Breast epithelium (tissue), 4 donors: ENCODE measurements at regions not wholly inside any gene's neighbourhood (a gene's known extent, or its start where the extent isn't known, plus 50 kb on each side); places are given as distances from the start of the nearest gene placed in this dataset.

Experiments used
- DNase-seq, 2 donors: peaks; one replicate each; pipeline ENCODE4 v3.0.0-alpha.2; 2019; ENCODE audit warnings: low spot score in 2 of 2
- H3K27ac ChIP-seq, 2 donors: fragments of 200-600 bp; sonication (generic) in 1 of 2; one replicate each; pipeline ENCODE4 v1.5.1; 2016 to 2019; ENCODE audit warnings: mild to moderate bottlenecking in 1 of 2
- H3K27me3 ChIP-seq, 2 donors: fragments of 200-600 bp; sonication (generic) in 1 of 2; one replicate each; pipeline versions ENCODE4 v1.5.1 to v1.6.0; 2017 to 2019; ENCODE audit warnings: control low read depth in 1 of 2, mild to moderate bottlenecking in 1 of 2
- H3K36me3 ChIP-seq: fragments of 200-600 bp; one replicate; pipeline ENCODE4 v1.5.1; 2019
- H3K4me1 ChIP-seq, 2 donors: fragments of 200-600 bp; sonication (generic); one replicate each; pipeline ENCODE4 v1.5.1; 2016 to 2019; ENCODE audit warnings: control low read depth in 1 of 2
- H3K4me3 ChIP-seq, 3 donors: fragments of 200-600 bp; sonication (generic); 1 replicate in 2 of 3; 2 replicates in 1 of 3; pipeline ENCODE4 v1.5.1; 2016 to 2019; ENCODE audit warnings: mild to moderate bottlenecking in 3 of 3, moderate library complexity in 2 of 3
- H3K9me3 ChIP-seq, 2 donors: fragments of 200-600 bp; sonication (generic) in 1 of 2; one replicate each; pipeline ENCODE4 v1.5.1; 2016 to 2019; ENCODE audit warnings: control low read depth in 1 of 2
- CTCF ChIP-seq, 3 donors: fragments of 450-650 bp; IDR thresholded peaks; one replicate each; pipeline ENCODE4 v1.5.1; 2016 to 2017; ENCODE audit warnings: antibody characterized with exemption in 3 of 3, mild to moderate bottlenecking in 3 of 3, moderate library complexity in 3 of 3
- POLR2A ChIP-seq: fragments of 450-650 bp; IDR thresholded peaks from one replicate; pipeline ENCODE4 v1.6.1; 2016; ENCODE audit warnings: antibody characterized with exemption, mild to moderate bottlenecking, moderate library complexity
- POLR2AphosphoS5 ChIP-seq, 3 donors: sonication (generic); formaldehyde crosslinking; IDR thresholded peaks; one replicate each; pipeline ENCODE4 v1.6.1; 2017; ENCODE audit warnings: antibody characterized with exemption in 3 of 3
- intact Hi-C: fragments of 100-400 bp; cut with DNase I; formaldehyde crosslinking; loops from one replicate; pipeline ENCODE4 v1.15.1; 2023; ENCODE audit warnings: low total_unique reads

GRCh38 chr2:8462280-8462679 lies 219.6 kb upstream of the ID2 start:
- no peaks in the 10 kb centered on the region for H3K36me3 ChIP-seq
- H3K4me1 ChIP-seq = no peaks in the 10 kb centered on the region
- intact Hi-C loops = no loop called here
- TF ChIP-seq POLR2AphosphoS5 (IDR thresholded peaks at IDR 0.05) (no peak), POLR2A (no peak), CTCF (IDR thresholded peaks at IDR 0.05) (no peak)
- H3K27ac ChIP-seq = no peak overlapping the region
- no peak overlapping the region for H3K4me3 ChIP-seq
- H3K27me3 ChIP-seq = peaks cover 0 to under 1% of the 10 kb centered on the region in 2 donors
- no peaks in the 10 kb centered on the region for H3K9me3 ChIP-seq
- DNase-seq = no peak

GRCh38 chr2:8462899-8463648 lies 218.8 kb upstream of the ID2 start:
- Histone ChIP-seq H3K9me3 (no peaks in the 10 kb centered on the region), H3K27me3 (no peaks in the 10 kb centered on the region), H3K36me3 (no peaks in the 10 kb centered on the region), H3K4me3 (no peak overlapping the region), H3K4me1 (no peaks in the 10 kb centered on the region), H3K27ac (no peak overlapping the region)
- no peak for DNase-seq
- intact Hi-C loops = no loop called here
- TF ChIP-seq POLR2AphosphoS5 (IDR thresholded peaks at IDR 0.05) (no peak), POLR2A (no peak), CTCF (IDR thresholded peaks at IDR 0.05) (no peak)

- no peak for DNase-seq
- Histone ChIP-seq H3K4me1 (no peaks in the 10 kb centered on the region), H3K27ac (no peak overlapping the region), H3K4me3 (no peak overlapping the region), H3K36me3 (no peaks in the 10 kb centered on the region), H3K9me3 (no peaks in the 10 kb centered on the region), H3K27me3 (no peaks in the 10 kb centered on the region)
- intact Hi-C loops = no loop called here
- TF ChIP-seq CTCF (IDR thresholded peaks at IDR 0.05) (no peak), POLR2A (no peak), POLR2AphosphoS5 (IDR thresholded peaks at IDR 0.05) (no peak)
Observed at GRCh38 chr2:8465560-8465959, 216.3 kb upstream of the ID2 start.

GRCh38 chr2:8469709-8470493 lies 212.0 kb upstream of the ID2 start:
- TF ChIP-seq POLR2AphosphoS5 (IDR thresholded peaks at IDR 0.05) (no peak), POLR2A (no peak), CTCF (IDR thresholded peaks at IDR 0.05) (no peak)
- Histone ChIP-seq H3K27ac (no peak overlapping the region), H3K36me3 (no peaks in the 10 kb centered on the region), H3K4me3 (no peak overlapping the region), H3K4me1 (no peaks in the 10 kb centered on the region), H3K9me3 (no peaks in the 10 kb centered on the region), H3K27me3 (no peaks in the 10 kb centered on the region)
- intact Hi-C loops = no loop called here
- no peak for DNase-seq
